Astrocyte (in vitro differentiated cells and primary cell): ENCODE measurements at regions not wholly inside any gene's neighbourhood (a gene's known extent, or its start where the extent isn't known, plus 50 kb on each side); places are given as distances from the start of the nearest gene placed in this dataset.

Source experiments
- DNase-seq: peaks from one replicate; pipeline ENCODE4 v3.0.0-alpha.2; 2010; ENCODE audit warnings: low read depth
- FAIRE-seq: peaks from 2 replicates; lab custom pipeline; 2011; peaks lifted over from hg19 to GRCh38; lab: Jason Lieb, UNC
- H2AFZ ChIP-seq: 2 replicates; pipeline ENCODE4 v1.6.0; 2012; ENCODE audit warnings: low read depth, low read length, inconsistent platforms
- H3K27ac ChIP-seq: 2 replicates; pipeline ENCODE4 v1.5.1; 2011; ENCODE audit warnings: low read depth, low read length, inconsistent platforms
- H3K27me3 ChIP-seq: 2 replicates; pipeline ENCODE4 v1.6.0; 2011; ENCODE audit warnings: low read length, inconsistent platforms; ENCODE audit not compliant: insufficient read depth
- H3K36me3 ChIP-seq: 2 replicates; pipeline ENCODE4 v1.5.1; 2011; ENCODE audit warnings: low read length, inconsistent platforms; ENCODE audit not compliant: insufficient read depth
- H3K4me1 ChIP-seq: 2 replicates; pipeline ENCODE4 v1.5.1; 2011; ENCODE audit warnings: low read length, inconsistent platforms; ENCODE audit not compliant: insufficient read depth
- H3K4me2 ChIP-seq: 2 replicates; pipeline ENCODE4 v1.6.0; 2012; ENCODE audit warnings: low read length, inconsistent platforms
- H3K4me3 ChIP-seq: 2 replicates; pipeline ENCODE4 v1.5.1; 2011; ENCODE audit warnings: low read depth, mild to moderate bottlenecking, low read length, inconsistent platforms; ENCODE audit not compliant: insufficient read depth
- H3K79me2 ChIP-seq: 2 replicates; pipeline ENCODE4 v1.6.0; 2012; ENCODE audit warnings: mild to moderate bottlenecking, low read length, inconsistent platforms; ENCODE audit not compliant: insufficient read depth
- H3K9ac ChIP-seq: 2 replicates; pipeline ENCODE4 v1.6.0; 2012; ENCODE audit warnings: mild to moderate bottlenecking, low read length, inconsistent platforms
- H3K9me3 ChIP-seq: 2 replicates; pipeline ENCODE4 v1.5.1; 2012; ENCODE audit warnings: low read depth, mild to moderate bottlenecking, low read length, inconsistent platforms; ENCODE audit not compliant: insufficient read depth
- H4K20me1 ChIP-seq: 2 replicates; pipeline ENCODE4 v1.6.0; 2012; ENCODE audit warnings: low read length, inconsistent platforms; ENCODE audit not compliant: insufficient read depth
- H3K27ac Mint-ChIP-seq: one replicate; pipeline ENCODE4 v1.8.0; 2021; ENCODE audit warnings: mild to moderate bottlenecking, mixed read lengths; ENCODE audit not compliant: unreplicated experiment
- H3K27me3 Mint-ChIP-seq: one replicate; pipeline ENCODE4 v1.8.0; 2021; ENCODE audit warnings: low read depth, mixed read lengths; ENCODE audit not compliant: unreplicated experiment
- H3K36me3 Mint-ChIP-seq: one replicate; pipeline ENCODE4 v1.8.0; 2021; ENCODE audit warnings: low read depth, mixed read lengths; ENCODE audit not compliant: unreplicated experiment
- H3K4me1 Mint-ChIP-seq: one replicate; pipeline ENCODE4 v1.8.0; 2021; ENCODE audit warnings: low read depth, mixed read lengths; ENCODE audit not compliant: unreplicated experiment
- H3K4me3 Mint-ChIP-seq: one replicate; pipeline ENCODE4 v1.8.0; 2021; ENCODE audit warnings: mild to moderate bottlenecking, moderate library complexity, mixed read lengths; ENCODE audit not compliant: unreplicated experiment
- H3K9me3 Mint-ChIP-seq: one replicate; pipeline ENCODE4 v1.8.0; 2021; ENCODE audit warnings: mild to moderate bottlenecking, mixed read lengths; ENCODE audit not compliant: unreplicated experiment
- CTCF ChIP-seq: IDR thresholded peaks from 2 replicates; pipeline ENCODE4 v1.5.1; 2011; ENCODE audit warnings: low read depth, mild to moderate bottlenecking, inconsistent platforms, low read length, moderate library complexity; ENCODE audit not compliant: insufficient read depth
- EZH2 ChIP-seq: IDR thresholded peaks from 2 replicates; pipeline ENCODE4 v1.6.1; 2012; ENCODE audit warnings: mild to moderate bottlenecking, low read length, inconsistent platforms; ENCODE audit not compliant: insufficient read depth

DNA sequence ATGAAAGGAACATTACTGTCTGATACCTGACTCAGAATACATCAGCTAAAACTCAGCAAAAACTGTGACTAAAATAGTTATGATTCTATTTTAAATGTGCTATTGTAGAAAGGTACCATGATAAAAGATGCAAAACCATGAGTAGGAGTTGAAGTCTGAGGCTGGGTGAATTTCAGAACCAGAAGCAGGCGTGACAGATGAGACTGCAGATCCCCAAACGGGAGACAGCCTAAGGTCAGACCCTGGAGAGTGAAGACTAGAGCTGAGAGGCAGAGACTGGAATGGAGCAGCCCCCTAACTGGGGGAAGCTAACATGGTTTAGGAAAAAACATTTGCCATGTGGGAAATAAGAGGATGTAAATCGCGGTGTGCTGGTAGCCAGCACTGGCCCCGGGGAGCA lies 275.8 kb downstream of the POM121L12 start:
- Mint-ChIP-seq H3K4me3 (no peak overlapping the region), H3K9me3 (no peaks in the 10 kb centered on the region), H3K36me3 (no peaks in the 10 kb centered on the region), H3K27ac (no peak overlapping the region), H3K27me3 (no peaks in the 10 kb centered on the region), H3K4me1 (peaks cover 4% of the 10 kb centered on the region)
- no peaks in the 10 kb centered on the region for H3K4me1 ChIP-seq
- H4K20me1 ChIP-seq: no peaks in the 10 kb centered on the region
- no peak overlapping the region for H3K4me2 ChIP-seq
- H2AFZ ChIP-seq: no peak overlapping the region
- no peaks in the 10 kb centered on the region for H3K36me3 ChIP-seq
- no peaks in the 10 kb centered on the region for H3K27me3 ChIP-seq
- no peak overlapping the region for H3K27ac ChIP-seq
- FAIRE-seq: no peak
- no peak overlapping the region for H3K9ac ChIP-seq
- H3K79me2 ChIP-seq: no peaks in the 10 kb centered on the region
- no peak overlapping the region for H3K4me3 ChIP-seq
- TF ChIP-seq CTCF (no peak), EZH2 (no peak)
- no peaks in the 10 kb centered on the region for H3K9me3 ChIP-seq
- DNase-seq: no peak

DNA sequence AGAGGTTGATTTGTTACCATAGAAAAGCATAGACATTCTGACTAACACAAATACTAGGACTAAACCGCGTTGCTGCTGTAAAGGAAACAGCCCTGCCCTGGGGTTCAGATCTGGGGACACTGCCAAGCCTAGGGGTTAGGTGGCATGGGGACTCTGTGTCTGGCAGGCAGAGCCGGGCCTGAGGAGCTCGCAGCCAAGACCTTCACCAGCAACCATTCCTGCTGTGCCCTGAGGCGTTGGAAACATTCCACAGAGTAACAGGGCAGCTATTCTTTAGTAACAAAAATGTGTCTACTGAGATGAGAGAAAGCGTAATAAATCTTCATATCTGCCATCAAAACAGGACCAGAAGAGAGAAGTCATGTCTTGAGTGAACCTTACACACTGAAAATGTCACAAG lies 280.5 kb downstream of the POM121L12 start:
- no peaks in the 10 kb centered on the region for H3K9me3 ChIP-seq
- Mint-ChIP-seq H3K9me3 (no peaks in the 10 kb centered on the region), H3K4me3 (no peak overlapping the region), H3K27ac (no peak overlapping the region), H3K27me3 (no peaks in the 10 kb centered on the region), H3K36me3 (no peaks in the 10 kb centered on the region), H3K4me1 (peaks cover 7% of the 10 kb centered on the region)
- H3K79me2 ChIP-seq: no peaks in the 10 kb centered on the region
- FAIRE-seq (no peak), DNase-seq (no peak)
- H3K36me3 ChIP-seq: no peaks in the 10 kb centered on the region
- H3K27ac ChIP-seq: no peak overlapping the region
- no peaks in the 10 kb centered on the region for H3K4me1 ChIP-seq
- TF ChIP-seq CTCF: no peak
- no peak for TF ChIP-seq EZH2
- H3K9ac ChIP-seq: no peak overlapping the region
- no peak overlapping the region for H3K4me2 ChIP-seq
- no peaks in the 10 kb centered on the region for H4K20me1 ChIP-seq
- no peak overlapping the region for H3K4me3 ChIP-seq
- no peak overlapping the region for H2AFZ ChIP-seq
- no peaks in the 10 kb centered on the region for H3K27me3 ChIP-seq

- Histone ChIP-seq H3K9ac (no peak overlapping the region), H3K4me1 (no peaks in the 10 kb centered on the region), H3K4me3 (no peak overlapping the region), H2AFZ (no peak overlapping the region), H3K36me3 (no peaks in the 10 kb centered on the region), H3K27me3 (no peaks in the 10 kb centered on the region), H3K79me2 (no peaks in the 10 kb centered on the region), H4K20me1 (no peaks in the 10 kb centered on the region), H3K9me3 (no peaks in the 10 kb centered on the region), H3K4me2 (no peak overlapping the region), H3K27ac (no peak overlapping the region)
- Mint-ChIP-seq H3K27me3 (no peaks in the 10 kb centered on the region), H3K4me1 (peaks cover 7% of the 10 kb centered on the region), H3K27ac (no peak overlapping the region), H3K9me3 (peaks cover 4% of the 10 kb centered on the region), H3K36me3 (no peaks in the 10 kb centered on the region), H3K4me3 (no peak overlapping the region)
- FAIRE-seq (no peak), DNase-seq (no peak)
- no peak for TF ChIP-seq EZH2
- no peak for TF ChIP-seq CTCF
Measured at GRCh38 chr7:53318566-53318965, 283.1 kb downstream of the POM121L12 start.
